MM.1S (cell line): ENCODE measurements at regions not wholly inside any gene's neighbourhood (a gene's known extent, or its start where the extent isn't known, plus 50 kb on each side); places are given as distances from the start of the nearest gene placed in this dataset.

ENCODE experiments used
- CTCF ChIP-seq: fragments of 300-600 bp; sonication (generic); IDR thresholded peaks from 2 replicates; pipeline ENCODE4 v1.5.1; 2016; ENCODE audit warnings: antibody characterized with exemption, low read length, mixed read lengths
- EZH2 ChIP-seq: fragments of 300-600 bp; sonication (generic); optimal IDR thresholded peaks from 2 replicates; pipeline ENCODE3; 2017; ENCODE audit warnings: low read depth, mild to moderate bottlenecking, antibody characterized with exemption, low read length, mixed read lengths

DNA sequence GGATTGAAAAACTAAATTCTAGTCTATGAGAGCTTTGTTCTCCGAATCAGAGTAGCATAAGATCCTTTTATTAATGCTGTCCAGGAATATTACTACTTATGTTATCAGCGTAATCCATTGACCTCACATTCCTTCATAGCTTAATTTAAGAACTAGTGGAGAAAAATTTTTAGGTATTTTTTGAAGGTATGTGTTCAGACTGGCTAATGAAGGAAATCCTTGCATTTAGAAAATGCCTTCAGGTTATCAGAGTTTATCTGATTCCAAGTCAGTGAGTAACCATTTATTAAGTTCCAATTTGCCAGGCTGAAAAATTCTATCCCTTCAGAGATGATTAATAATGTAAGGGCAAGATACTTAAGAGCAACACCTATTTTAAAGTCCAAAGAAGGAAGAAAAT, 338.2 kb upstream of the B3GALT2 start:
- TF ChIP-seq CTCF (no peak), EZH2 (no peak)
